ENCODE measurements at regions not wholly inside any gene's neighbourhood (a gene's known extent, or its start where the extent isn't known, plus 50 kb on each side); places are given as distances from the start of the nearest gene placed in this dataset.

- no peak for TF ChIP-seq CTCF (IDR thresholded peaks at IDR 0.05; ENCODE audit: low read depth, low read length)
- TF ChIP-seq EZH2phosphoT487 (IDR thresholded peaks at IDR 0.05; ENCODE audit: low read depth), result no peak
Measured at GRCh38 chr6:164098857-164099267, 684.3 kb downstream of the QKI start.
